ENCODE measurements at regions not wholly inside any gene's neighbourhood (a gene's known extent, or its start where the extent isn't known, plus 50 kb on each side); places are given as distances from the start of the nearest gene placed in this dataset.

DNA sequence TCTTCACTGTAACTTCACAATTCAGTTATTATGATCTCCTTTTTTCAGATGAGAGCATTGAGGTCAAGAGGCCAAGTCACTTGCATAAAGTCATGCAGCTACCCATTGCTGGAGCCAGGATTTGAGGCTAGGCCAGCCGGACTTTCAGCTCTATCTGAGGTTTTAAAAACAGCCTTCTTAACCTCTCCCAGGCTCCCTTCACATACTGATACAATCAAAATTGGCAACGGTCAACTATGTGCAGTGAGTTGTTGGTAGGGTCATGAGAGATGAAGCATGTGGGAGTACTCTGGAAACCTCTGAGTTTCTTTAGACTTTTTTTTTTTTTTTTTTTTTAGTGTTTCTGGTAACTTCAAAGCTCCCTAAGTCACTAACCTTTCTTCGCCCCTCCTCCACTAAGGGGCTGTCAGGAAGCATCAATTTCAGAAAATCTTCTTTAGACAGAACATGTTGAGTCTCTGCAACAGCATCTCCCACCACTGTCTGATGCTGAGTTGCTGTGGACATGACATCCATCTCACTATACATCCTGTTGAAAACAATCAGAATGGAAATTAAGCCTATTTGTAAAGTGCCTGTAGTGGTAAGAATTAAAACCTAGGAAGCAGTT, 201.8 kb downstream of the SIPA1L2 start:
- TF ChIP-seq, protein P1, sequence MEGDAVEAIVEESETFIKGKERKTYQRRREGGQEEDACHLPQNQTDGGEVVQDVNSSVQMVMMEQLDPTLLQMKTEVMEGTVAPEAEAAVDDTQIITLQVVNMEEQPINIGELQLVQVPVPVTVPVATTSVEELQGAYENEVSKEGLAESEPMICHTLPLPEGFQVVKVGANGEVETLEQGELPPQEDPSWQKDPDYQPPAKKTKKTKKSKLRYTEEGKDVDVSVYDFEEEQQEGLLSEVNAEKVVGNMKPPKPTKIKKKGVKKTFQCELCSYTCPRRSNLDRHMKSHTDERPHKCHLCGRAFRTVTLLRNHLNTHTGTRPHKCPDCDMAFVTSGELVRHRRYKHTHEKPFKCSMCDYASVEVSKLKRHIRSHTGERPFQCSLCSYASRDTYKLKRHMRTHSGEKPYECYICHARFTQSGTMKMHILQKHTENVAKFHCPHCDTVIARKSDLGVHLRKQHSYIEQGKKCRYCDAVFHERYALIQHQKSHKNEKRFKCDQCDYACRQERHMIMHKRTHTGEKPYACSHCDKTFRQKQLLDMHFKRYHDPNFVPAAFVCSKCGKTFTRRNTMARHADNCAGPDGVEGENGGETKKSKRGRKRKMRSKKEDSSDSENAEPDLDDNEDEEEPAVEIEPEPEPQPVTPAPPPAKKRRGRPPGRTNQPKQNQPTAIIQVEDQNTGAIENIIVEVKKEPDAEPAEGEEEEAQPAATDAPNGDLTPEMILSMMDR (IDR thresholded peaks at IDR 0.05; ENCODE audit: poor library complexity, severe bottlenecking): no peak
- no peak for TF ChIP-seq POLR2AphosphoS5 (IDR thresholded peaks at IDR 0.05)
- TF ChIP-seq SMC3 (conservative IDR thresholded peaks at IDR 0.05; ENCODE audit: poor library complexity): no peak
- TF ChIP-seq RAD21 (conservative IDR thresholded peaks at IDR 0.05): no peak
- TF ChIP-seq EZH2 (IDR thresholded peaks at IDR 0.05; ENCODE audit: borderline replicate concordance, insufficient read depth, low read length, poor library complexity, severe bottlenecking): no peak
- TF ChIP-seq TAF1 (IDR thresholded peaks at IDR 0.05; ENCODE audit: low read depth): no peak
- no peak for TF ChIP-seq EP300 (conservative IDR thresholded peaks at IDR 0.05; ENCODE audit: poor library complexity, severe bottlenecking)
